Stimulated activated CD8-positive, alpha-beta memory T cell treated with anti-CD3 and anti-CD28 coated beads, Interleukin-12 subunit alpha, Interleukin-12 subunit beta, amount 100 ng/mL, for 24 hours (primary cell): ENCODE measurements at regions not wholly inside any gene's neighbourhood (a gene's known extent, or its start where the extent isn't known, plus 50 kb on each side); places are given as distances from the start of the nearest gene placed in this dataset.
A peak's percentile ranks its signal among the peaks of the same experiment; 100 is the strongest.

Experiments
- DNase-seq: peaks from one replicate; pipeline ENCODE4 v3.0.0-alpha.2; 2020; ENCODE audit errors: extremely low read depth

DNA sequence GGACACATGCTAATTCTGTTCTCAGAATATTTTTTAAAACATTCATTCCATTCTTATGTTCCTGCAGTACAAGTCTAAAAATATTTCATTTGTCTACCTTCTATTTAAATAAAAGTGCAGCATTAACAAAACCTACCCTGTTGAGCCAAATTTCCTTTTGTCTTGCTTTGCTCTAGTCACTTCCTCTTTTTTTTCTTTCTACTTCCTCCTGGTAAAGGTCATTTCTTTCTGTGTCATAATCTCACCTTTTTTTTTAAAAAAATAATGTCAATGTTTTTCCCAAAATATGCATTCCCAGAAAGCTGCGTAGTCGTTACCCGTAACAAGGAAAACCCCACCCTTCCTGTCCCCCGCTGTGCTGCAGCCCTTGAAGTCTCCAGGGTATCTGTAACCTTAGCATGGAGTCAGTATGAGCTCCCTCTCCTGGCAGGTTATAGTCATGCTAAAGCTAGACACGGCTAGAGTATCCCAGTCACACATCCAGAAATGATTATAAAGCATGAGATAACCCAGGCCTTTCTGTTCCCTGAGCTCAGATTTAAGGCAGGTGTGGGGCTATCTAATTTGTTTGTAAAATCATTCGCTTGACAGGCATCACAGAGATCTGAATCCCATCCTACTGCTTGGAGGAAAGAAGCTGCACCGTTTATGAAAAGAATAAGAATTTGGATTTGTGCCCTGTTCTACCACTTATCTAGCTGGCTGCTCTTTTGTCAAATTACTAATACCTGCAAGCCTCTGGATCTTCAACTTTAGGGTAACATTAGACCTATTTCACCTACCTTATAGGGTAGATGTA, 51.1 kb upstream of the EED start:
- DNase-seq = no peak

DNA sequence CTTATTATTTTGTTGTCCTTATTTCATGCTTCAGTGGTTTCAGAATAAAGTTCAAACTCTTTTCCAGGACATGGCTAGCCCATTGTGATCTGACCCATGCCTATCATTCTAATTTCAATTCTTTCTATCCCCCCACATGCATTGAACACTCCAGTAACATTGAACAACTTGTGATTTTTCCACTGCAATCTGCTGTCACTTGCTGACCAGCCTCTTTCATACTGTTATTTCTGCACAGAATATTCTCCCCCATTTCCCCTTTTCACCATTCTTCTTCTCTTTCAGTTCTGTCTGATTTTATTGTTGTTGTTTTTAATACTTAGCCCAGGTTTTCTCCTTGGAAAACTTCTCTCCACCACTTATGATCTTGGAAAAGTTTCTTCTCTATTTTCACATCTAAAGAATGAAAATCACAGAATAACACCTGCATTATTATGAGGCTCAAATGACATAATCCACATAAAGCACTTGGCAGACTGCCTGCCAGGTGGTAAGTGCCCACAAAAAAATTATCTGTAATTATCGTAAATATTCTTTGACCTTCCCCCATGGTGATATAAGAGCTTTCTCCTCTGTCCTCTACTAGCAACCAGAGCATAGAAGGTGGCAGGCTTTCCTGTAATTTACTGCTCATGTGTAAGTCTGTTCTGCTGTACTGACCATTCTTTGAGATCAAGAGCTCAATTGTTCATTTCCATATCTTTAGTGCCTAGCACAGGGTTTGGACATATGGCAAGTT, 51.9 kb upstream of the EED start:
- DNase-seq = no peak

DNA sequence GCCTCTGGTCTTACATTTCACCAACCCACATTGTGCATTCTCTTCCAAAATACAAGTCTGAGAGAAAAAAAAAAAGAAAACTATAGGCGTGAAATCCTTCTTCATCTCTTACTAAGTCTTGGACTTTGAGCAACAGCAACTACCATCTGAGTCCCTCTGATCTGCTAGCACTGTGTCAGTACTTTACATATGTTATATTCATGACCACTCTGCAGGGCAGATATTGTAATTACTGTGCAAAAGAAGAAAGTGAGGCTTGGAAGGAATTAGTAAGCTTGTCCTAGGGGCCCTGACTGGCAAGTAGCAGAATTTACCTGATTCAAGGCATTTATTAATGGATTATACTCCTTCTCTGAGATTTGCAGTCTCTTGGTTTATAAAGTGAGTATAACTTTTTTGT, 52.7 kb upstream of the EED start:
- no peak for DNase-seq

DNA sequence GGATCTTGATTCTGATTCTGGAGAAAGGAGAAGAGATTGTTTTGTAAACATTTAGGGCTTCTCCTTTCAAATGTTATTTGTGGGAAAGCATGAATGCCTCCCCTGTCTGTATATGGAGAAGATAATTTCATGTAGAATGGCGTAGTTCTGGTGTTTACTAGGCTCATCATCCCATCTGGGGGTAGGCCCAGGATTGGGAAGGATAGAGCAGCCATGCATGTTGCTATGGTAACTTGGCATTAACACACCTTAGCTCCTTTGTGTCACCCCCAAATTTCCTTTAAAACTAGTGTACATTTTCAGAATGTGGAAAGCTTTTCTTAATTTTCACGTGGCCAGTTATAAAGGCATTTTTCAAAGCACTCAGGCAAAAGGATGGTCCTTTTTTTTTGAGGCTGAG, 57.5 kb upstream of the EED start:
- no peak for DNase-seq

DNA sequence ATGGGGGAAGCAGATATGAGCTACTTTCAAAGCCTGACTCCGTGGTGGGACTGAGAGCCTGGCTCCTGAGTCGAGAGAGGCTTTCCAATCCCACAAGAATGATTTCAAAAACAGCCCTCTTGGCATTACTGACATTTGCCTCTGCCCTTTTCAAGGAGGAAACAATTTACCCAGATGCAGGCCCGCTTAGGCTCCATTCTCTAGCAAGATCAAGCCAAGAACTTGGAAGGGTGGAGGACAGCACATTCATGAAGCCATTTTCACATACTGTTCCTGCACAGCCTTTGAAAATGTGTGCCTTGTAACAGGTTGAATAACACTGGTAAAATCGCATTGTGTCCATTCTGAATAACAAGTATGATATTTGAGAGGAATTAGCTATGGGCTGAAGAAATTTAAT, 58.2 kb upstream of the EED start:
- DNase-seq = no peak

DNA sequence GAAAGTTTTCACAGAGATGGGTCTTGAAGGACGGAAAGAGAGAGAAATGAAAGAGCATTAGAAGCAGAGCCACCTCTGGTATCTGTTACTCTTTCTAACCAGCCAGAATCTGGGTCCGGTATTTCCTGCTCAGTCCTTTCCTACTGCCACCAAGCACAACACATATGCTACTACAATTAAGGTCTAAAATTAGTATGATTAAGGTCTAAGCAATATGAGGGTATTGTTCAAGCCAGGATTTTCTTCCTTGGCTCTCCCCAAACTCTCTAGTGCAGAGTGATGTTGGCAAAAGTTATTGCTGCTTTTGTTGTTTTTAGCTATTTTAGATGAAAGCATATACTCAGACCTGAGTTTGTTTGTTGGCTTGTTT, 59.2 kb upstream of the EED start:
- DNase-seq = no peak

DNA sequence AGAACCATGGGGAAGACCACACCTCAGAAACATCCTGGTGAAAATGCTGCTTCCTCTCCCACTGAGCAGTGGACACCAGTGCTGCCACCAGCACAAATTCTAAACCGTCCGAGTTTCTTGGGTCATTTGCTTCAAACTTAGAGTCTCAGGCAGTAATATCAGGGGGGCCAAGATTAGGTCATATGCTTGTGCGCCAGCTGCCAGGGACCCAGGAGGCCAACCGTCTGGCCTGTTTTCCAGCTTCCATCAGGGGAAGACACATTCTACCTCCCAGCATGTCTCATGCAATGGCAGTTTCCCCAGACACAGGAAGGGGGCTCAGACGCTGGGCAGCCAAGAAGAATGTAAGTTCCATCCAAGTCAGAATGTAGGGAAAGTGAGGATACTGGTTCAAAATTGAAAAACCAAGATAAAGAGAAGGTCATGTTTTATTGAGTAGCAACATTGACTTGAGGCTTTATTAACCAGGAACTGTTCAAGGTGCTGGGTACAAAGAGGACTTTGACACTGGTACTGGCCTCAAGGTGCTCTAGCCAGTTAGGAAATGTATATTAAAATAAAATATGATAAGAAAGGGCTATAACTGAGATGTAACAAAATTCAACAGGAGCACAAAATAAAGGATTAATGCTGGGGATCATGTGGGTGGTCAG, 59.7 kb upstream of the EED start:
- no peak for DNase-seq

DNA sequence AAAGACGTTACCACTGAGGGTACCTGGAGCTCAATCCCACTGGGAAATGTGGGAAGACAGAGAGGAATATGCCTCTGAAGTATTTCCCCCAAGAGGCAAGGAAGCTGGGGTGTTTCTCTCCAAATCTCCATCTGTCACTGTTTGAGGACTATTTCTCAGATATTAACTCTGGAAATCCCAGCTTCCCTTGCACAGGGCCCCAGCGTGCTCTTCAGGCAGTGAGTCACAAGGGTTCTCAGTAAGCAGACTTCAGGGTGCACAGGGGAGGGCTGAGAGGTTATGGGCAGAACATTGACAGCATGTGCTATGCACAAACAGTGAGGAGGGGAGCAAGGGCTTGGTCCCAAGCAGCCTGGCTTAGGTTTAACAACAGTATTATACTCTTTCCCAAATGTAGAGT, 60.9 kb upstream of the EED start:
- no peak for DNase-seq

DNA sequence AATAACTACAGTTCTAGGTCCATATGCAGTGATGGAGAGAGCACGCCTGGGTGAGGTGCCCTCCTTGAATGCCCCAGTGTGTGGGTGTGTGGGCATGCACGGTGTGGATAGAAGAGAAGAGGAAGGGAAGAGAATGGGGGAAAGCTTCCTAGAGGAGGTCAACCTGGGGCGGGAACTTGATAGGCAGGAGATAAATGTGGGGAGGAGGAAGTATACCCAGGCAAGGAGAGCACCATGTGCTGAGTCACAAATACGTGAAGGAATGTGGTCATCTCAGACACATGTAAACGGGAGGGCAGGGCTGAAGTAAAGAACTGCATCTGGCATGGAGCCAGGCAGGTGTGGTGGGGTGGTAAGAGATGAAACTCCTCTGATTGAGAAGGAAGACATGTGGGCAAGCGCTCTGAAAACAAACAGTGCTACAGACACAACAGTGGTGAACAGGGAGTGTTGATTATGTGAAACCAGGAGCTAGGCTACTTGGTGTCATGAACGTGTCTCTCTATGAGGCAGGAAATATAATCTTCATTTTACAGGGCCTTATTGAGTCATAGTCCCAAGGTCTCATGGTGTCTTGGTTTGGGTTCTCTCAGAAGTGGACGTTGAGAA, 61.5 kb upstream of the EED start:
- DNase-seq = peak; percentile 33

DNA sequence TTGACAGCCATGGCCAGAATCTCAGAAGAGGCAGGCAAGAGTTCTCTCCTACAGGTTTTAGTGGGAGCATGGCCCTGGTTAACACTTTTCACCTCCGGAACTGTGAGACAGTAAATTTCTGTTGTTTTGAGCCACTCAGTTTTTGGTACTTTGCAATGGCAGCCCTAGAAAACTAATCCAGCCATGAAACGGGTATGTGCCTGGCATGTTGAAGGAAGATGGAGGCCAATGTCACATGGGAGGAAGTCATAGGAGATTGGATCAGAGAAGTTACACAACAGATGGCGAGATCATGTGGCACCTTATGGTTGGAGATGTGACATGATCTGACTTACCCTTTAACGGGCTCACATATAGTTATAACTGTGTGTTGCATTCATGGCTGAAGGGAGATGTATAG, 63.2 kb upstream of the EED start:
- DNase-seq = no peak

DNA sequence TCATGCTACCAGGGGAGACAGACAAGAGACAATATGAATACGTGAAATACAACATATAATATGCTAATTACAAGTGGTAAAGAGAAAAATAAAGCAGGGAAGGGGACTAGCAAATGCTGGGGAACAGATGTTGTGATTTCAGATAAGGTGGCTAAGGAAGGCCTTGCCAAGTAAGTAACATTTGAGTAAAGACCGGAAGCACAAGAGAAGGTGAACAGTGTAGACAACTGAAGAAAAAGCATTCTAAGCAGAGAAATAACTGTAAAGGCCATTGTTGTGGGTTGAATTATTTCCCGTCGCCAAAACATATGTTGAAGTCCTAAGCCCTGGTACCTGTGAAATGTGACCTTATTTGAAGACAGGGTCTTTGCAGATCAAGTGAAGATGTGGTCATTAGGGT, 63.7 kb upstream of the EED start:
- no peak for DNase-seq

DNA sequence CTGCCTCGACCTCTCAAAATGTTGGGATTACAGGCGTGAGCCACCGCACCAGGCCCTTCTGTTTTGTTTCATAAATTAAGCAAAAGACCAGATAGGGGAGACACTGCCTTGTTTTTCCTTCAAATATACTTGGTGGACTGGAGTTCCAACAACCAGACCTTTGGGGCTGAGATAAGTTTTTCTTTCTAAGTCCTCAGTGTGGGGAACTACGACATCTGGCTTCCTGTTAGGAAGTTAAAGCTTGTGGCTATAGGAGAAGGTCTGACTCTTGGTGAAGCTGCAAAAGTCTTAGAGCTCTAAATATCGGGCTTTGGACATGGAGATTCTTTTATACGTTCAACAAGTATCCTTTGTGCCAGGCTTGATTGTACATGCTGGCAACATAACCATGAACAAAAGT, 64.1 kb upstream of the EED start:
- DNase-seq = no peak

DNA sequence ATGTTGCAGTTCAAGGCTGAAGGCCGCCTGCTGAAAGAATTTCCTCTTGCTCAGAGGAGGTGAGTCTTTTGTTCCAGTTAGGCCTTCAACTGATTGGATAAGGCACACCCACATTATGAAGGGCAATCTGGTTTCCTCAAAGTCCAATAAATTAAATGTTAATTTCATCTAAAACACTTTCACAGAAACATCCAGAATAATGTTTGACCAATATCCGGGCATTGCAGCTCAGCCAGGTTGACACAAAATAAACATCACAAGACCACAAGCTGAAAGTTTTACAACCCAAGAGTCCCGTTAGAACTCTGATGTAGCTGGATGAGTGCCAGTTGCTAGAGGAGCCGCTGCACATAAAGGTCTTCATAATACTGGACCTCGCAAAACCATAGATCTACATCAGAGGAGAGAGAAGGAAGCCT, 64.9 kb upstream of the EED start:
- no peak for DNase-seq

DNA sequence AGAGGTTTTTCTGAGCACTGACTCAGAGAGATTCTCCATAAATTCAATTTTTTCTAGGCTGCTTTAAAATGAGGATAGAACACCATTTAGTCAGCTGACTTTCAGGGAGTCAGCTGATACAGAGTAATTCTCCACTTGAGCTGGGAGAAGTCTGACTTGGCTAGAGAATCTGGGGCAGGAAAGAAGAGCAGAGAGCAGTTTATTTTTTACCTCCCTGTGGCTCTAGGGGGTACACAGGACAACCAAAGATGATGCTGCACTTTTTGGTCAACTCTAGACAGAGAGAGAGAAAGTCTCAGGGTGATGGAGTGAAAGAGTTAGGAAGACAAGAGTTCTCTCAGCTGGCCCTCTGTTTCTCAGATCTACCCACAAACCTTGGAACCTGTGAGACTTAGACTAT, 67.3 kb upstream of the EED start:
- no peak for DNase-seq

DNA sequence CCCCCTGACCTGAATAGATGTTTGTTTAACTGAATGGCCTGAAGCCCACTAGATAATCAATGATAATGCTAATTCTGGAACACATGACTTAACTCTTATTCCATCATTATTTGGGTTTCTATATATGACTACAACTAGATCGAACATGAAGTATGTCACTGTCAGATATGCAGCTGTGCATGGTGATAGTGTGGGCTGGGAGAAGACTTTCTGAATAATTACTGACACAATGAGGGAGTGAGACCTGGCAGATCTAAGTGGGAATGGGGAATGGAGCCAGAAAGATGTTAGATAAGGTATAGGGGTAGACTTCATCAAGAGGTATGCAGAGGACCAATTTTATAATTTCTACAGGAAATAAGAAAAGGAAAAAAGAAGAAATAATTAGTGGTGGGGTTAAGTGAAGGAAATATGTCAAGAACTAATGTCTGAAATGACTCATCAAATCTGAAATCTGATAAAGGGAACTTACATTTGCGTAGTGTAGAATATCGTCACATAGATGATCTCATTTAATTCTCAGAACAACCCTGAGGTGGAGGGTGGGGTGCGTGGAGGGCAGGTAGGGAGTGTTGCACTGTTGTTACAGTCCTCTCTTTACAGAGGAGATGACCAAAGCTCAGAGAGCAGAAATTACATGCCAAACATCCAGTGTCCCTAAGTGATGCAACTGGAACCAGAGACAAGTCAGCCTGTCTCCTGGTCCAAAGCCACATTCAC, 68.2 kb upstream of the EED start:
- DNase-seq = no peak

DNA sequence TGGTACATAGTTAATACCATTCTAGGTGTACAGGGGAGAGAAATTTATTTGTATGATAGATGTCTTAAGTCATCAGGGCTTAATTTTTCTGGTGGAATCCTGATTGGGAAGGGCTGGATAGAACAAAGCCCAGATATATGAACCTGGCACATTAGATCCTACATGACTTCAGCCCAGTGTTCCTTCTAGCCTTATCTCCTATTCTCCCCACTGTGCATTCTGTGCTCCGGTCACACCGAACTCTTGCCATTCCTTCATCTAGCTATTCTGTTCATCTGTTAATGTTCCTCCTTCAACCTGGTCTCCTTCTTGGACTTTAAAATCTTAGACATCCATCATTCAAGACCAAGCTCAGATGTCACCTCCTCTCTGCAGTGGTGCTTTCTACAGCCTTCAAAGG, 68.9 kb upstream of the EED start:
- no peak for DNase-seq

DNA sequence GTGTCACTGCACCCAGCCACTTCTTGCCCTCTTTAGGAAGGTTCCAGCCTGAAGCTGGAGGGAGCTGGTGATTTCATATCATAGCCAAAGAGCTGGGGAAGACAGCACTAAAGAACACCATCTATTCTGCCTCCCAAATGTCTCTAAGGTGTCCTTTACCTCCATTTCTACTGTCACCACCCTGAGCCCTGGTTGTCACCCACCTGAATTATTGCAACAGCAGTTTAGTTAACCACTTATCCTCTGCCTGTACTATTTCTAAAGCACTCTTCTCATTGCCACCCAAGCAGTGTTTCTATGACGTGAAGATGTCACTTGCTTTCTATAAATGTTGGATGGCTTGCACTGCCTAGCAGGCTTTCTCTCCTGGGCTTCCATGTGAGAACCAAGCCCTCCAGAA, 69.4 kb upstream of the EED start:
- no peak for DNase-seq

DNA sequence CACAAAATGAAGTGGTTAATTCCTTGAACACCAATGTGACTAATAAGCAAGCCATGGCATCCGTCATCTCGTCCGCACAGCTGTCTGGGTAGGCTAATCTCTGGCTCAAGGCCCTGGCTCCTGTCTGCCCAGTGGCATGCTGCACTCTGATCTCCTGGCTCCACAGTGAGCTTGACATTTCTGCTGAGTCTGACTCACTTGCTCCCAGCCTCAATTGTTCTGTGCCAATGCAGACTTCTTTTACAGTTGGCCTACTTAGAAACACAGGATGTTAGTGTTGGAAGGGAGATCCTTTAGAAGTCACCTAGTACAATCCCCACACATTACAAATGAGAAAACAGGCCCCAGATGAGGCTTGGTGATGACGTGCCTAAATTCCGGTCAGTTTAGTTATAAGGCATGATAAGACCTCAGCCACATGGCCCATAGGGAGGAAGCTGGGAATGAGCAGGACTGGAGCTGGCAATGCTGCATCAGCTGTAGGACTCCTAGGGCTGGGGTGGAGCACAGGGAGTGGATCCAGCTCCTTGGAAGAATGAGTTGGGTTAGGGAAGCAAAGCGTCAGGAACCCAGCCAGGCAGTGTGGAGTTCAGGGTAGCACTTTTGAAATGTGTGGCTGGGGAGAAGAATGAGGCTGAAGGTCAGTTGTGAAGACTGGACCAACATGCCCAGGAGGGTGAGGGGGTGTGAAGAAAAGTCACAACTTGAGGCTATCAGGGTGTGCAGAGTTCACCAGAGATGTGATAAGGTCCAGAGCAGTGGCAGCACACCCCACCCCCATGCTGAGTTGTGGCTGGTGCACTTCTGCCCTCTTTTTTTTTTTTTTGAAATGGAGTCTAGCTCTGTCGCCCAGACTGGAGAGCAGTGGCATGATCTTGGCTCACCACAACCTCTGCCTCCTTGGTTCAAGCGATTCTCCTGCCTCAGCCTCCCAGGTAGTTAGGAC, 70.2 kb upstream of the EED start:
- no peak for DNase-seq

DNA sequence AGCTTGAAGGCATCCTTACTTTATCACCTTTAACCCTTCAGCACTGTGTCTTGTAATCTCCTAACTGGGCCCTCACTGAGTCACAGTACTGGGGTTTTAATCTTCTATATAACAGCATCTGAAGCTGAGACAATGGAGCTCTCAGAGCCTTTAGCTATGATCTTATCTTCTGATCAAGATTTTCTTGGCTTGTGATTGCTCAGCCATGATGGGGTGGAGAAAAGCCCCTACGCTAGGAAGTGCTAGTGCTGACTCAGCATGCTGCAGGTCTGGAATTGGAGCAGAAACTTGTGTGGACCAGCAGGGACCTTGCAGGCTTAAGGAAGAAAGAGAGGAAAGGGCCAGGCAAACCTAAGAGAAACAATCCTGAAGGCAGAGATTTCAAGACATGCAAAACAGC, 71.7 kb upstream of the EED start:
- no peak for DNase-seq

DNA sequence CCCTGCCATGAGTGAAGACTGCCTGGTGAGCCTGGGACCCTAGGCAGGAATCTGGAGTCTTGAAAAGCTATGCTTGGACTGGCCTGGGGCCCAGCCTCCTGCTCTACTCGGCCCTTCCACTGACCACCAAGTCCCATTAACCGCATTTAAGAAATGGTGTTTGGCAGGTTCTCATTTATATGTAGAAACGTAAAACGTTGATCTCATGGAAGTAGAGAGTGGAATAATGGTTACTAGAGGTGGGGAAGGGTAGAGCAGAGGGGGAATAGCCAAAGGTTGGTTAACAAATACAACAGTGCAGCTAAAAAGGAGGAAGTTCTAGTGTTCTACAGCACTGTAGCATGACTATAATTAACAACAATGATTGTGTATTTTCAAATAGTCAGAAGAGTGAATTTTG, 72.9 kb upstream of the EED start:
- DNase-seq = no peak
